ENCODE measurements at regions not wholly inside any gene's neighbourhood (a gene's known extent, or its start where the extent isn't known, plus 50 kb on each side); places are given as distances from the start of the nearest gene placed in this dataset.
"Not testable (repeated sequence)": the region's sequence is repeated elsewhere in the genome, so short reads cannot be mapped to it uniquely, and the experiment has no call there.

GRCh38 chr18:56423626-56424025, 214.8 kb downstream of the TXNL1 start:
- no peak for DNase-seq
- no peaks in the 10 kb centered on the region for H3K27me3 Mint-ChIP-seq (ENCODE audit: low read depth)
- no peaks in the 10 kb centered on the region for H3K4me1 Mint-ChIP-seq (ENCODE audit: low read depth)
- H3K9me3 Mint-ChIP-seq (ENCODE audit: insufficient read depth): peaks cover 7% of the 10 kb centered on the region
- POLR2A ChIA-PET: no interaction called here
- no peaks in the 10 kb centered on the region for H3K36me3 Mint-ChIP-seq (ENCODE audit: low read depth)
- ATAC-seq: no peak
- CTCF ChIA-PET: no interaction called here
- H3K27ac Mint-ChIP-seq: no peak overlapping the region
- H3K4me3 Mint-ChIP-seq: no peak overlapping the region

- H3K27me3 Mint-ChIP-seq (ENCODE audit: low read depth): no peaks in the 10 kb centered on the region
- no peaks in the 10 kb centered on the region for H3K9me3 Mint-ChIP-seq (ENCODE audit: insufficient read depth)
- DNase-seq (no peak), ATAC-seq (no peak)
- H3K4me1 Mint-ChIP-seq (ENCODE audit: low read depth): no peaks in the 10 kb centered on the region
- ChIA-PET POLR2A (no interaction called here), CTCF (no interaction called here)
- no peak overlapping the region for H3K27ac Mint-ChIP-seq
- H3K4me3 Mint-ChIP-seq: no peak overlapping the region
- H3K36me3 Mint-ChIP-seq (ENCODE audit: low read depth): no peaks in the 10 kb centered on the region
Measured at GRCh38 chr18:56421647-56422046, 216.7 kb downstream of the TXNL1 start.

GRCh38 chr18:56420868-56421267, 217.5 kb downstream of the TXNL1 start:
- POLR2A ChIA-PET; ATAC-seq; H3K4me1 Mint-ChIP-seq (ENCODE audit: low read depth); H3K27ac Mint-ChIP-seq; H3K4me3 Mint-ChIP-seq; H3K27me3 Mint-ChIP-seq (ENCODE audit: low read depth); H3K36me3 Mint-ChIP-seq (ENCODE audit: low read depth); DNase-seq; H3K9me3 Mint-ChIP-seq (ENCODE audit: insufficient read depth); CTCF ChIA-PET: not testable (repeated sequence)

- Mint-ChIP-seq H3K9me3 (ENCODE audit: insufficient read depth) (no peaks in the 10 kb centered on the region), H3K27ac (no peak overlapping the region), H3K36me3 (ENCODE audit: low read depth) (no peaks in the 10 kb centered on the region), H3K4me3 (no peak overlapping the region), H3K4me1 (ENCODE audit: low read depth) (no peaks in the 10 kb centered on the region), H3K27me3 (ENCODE audit: low read depth) (no peaks in the 10 kb centered on the region)
- no peak for ATAC-seq
- POLR2A ChIA-PET: no interaction called here
- CTCF ChIA-PET: no interaction called here
- no peak for DNase-seq
Measured at GRCh38 chr18:56414357-56414756, 224.0 kb downstream of the TXNL1 start.

- Mint-ChIP-seq H3K36me3 (ENCODE audit: low read depth) (no peaks in the 10 kb centered on the region), H3K27ac (no peak overlapping the region), H3K27me3 (ENCODE audit: low read depth) (no peaks in the 10 kb centered on the region), H3K9me3 (ENCODE audit: insufficient read depth) (no peaks in the 10 kb centered on the region), H3K4me3 (no peak overlapping the region), H3K4me1 (ENCODE audit: low read depth) (no peaks in the 10 kb centered on the region)
- ChIA-PET POLR2A (no interaction called here), CTCF (no interaction called here)
- ATAC-seq (no peak), DNase-seq (no peak)
Measured at GRCh38 chr18:56413862-56414261, 224.5 kb downstream of the TXNL1 start.

- ATAC-seq (no peak), DNase-seq (no peak)
- Mint-ChIP-seq H3K4me1 (ENCODE audit: low read depth) (no peaks in the 10 kb centered on the region), H3K27me3 (ENCODE audit: low read depth) (no peaks in the 10 kb centered on the region), H3K4me3 (no peak overlapping the region), H3K27ac (no peak overlapping the region), H3K9me3 (ENCODE audit: insufficient read depth) (no peaks in the 10 kb centered on the region), H3K36me3 (ENCODE audit: low read depth) (no peaks in the 10 kb centered on the region)
- CTCF ChIA-PET: no interaction called here
- POLR2A ChIA-PET: no interaction called here
Measured at GRCh38 chr18:56412951-56413350, 225.4 kb downstream of the TXNL1 start.

GRCh38 chr18:56409736-56410135, 228.7 kb downstream of the TXNL1 start:
- Mint-ChIP-seq H3K4me3 (no peak overlapping the region), H3K27ac (no peak overlapping the region), H3K27me3 (ENCODE audit: low read depth) (peaks cover 3% of the 10 kb centered on the region), H3K9me3 (ENCODE audit: insufficient read depth) (no peaks in the 10 kb centered on the region), H3K36me3 (ENCODE audit: low read depth) (no peaks in the 10 kb centered on the region), H3K4me1 (ENCODE audit: low read depth) (no peaks in the 10 kb centered on the region)
- POLR2A ChIA-PET: no interaction called here
- CTCF ChIA-PET: no interaction called here
- DNase-seq (no peak), ATAC-seq (no peak)

GRCh38 chr18:56407646-56408180, 230.7 kb downstream of the TXNL1 start:
- CTCF ChIA-PET: no interaction called here
- no peak overlapping the region for H3K4me3 Mint-ChIP-seq
- ATAC-seq (no peak), DNase-seq (no peak)
- H3K27ac Mint-ChIP-seq: no peak overlapping the region
- no peaks in the 10 kb centered on the region for H3K4me1 Mint-ChIP-seq (ENCODE audit: low read depth)
- POLR2A ChIA-PET: no interaction called here
- H3K9me3 Mint-ChIP-seq (ENCODE audit: insufficient read depth): no peaks in the 10 kb centered on the region
- peaks cover 4% of the 10 kb centered on the region for H3K27me3 Mint-ChIP-seq (ENCODE audit: low read depth)
- no peaks in the 10 kb centered on the region for H3K36me3 Mint-ChIP-seq (ENCODE audit: low read depth)

GRCh38 chr18:56402872-56403516, 235.4 kb downstream of the TXNL1 start:
- H3K27ac Mint-ChIP-seq: no peak overlapping the region
- H3K4me1 Mint-ChIP-seq (ENCODE audit: low read depth): no peaks in the 10 kb centered on the region
- ChIA-PET POLR2A (no interaction called here), CTCF (no interaction called here)
- H3K27me3 Mint-ChIP-seq (ENCODE audit: low read depth): peaks cover 4% of the 10 kb centered on the region
- H3K36me3 Mint-ChIP-seq (ENCODE audit: low read depth): no peaks in the 10 kb centered on the region
- no peak overlapping the region for H3K4me3 Mint-ChIP-seq
- DNase-seq (no peak), ATAC-seq (no peak)
- H3K9me3 Mint-ChIP-seq (ENCODE audit: insufficient read depth): no peaks in the 10 kb centered on the region

- H3K4me1 Mint-ChIP-seq (ENCODE audit: low read depth): no peaks in the 10 kb centered on the region
- no peaks in the 10 kb centered on the region for H3K27me3 Mint-ChIP-seq (ENCODE audit: low read depth)
- no peaks in the 10 kb centered on the region for H3K36me3 Mint-ChIP-seq (ENCODE audit: low read depth)
- no peak for ATAC-seq
- POLR2A ChIA-PET: no interaction called here
- H3K9me3 Mint-ChIP-seq (ENCODE audit: insufficient read depth): no peaks in the 10 kb centered on the region
- DNase-seq: no peak
- H3K4me3 Mint-ChIP-seq: no peak overlapping the region
- CTCF ChIA-PET: no interaction called here
- no peak overlapping the region for H3K27ac Mint-ChIP-seq
Measured at GRCh38 chr18:56393870-56394269, 244.5 kb downstream of the TXNL1 start.

GRCh38 chr18:56391931-56392590, 246.3 kb downstream of the TXNL1 start:
- Mint-ChIP-seq H3K27me3 (ENCODE audit: low read depth) (no peaks in the 10 kb centered on the region), H3K27ac (no peak overlapping the region), H3K4me1 (ENCODE audit: low read depth) (no peaks in the 10 kb centered on the region), H3K9me3 (ENCODE audit: insufficient read depth) (no peaks in the 10 kb centered on the region), H3K36me3 (ENCODE audit: low read depth) (no peaks in the 10 kb centered on the region), H3K4me3 (no peak overlapping the region)
- ChIA-PET POLR2A (no interaction called here), CTCF (no interaction called here)
- ATAC-seq: no peak
- no peak for DNase-seq

GRCh38 chr18:56390626-56391025, 247.8 kb downstream of the TXNL1 start:
- Mint-ChIP-seq H3K9me3 (ENCODE audit: insufficient read depth) (no peaks in the 10 kb centered on the region), H3K4me3 (no peak overlapping the region), H3K4me1 (ENCODE audit: low read depth) (no peaks in the 10 kb centered on the region), H3K27ac (no peak overlapping the region), H3K27me3 (ENCODE audit: low read depth) (no peaks in the 10 kb centered on the region), H3K36me3 (ENCODE audit: low read depth) (no peaks in the 10 kb centered on the region)
- ChIA-PET CTCF (no interaction called here), POLR2A (no interaction called here)
- DNase-seq: no peak
- ATAC-seq: no peak

GRCh38 chr18:56389190-56389589, 249.2 kb downstream of the TXNL1 start:
- H3K36me3 Mint-ChIP-seq (ENCODE audit: low read depth): no peaks in the 10 kb centered on the region
- ChIA-PET CTCF (no interaction called here), POLR2A (no interaction called here)
- no peaks in the 10 kb centered on the region for H3K9me3 Mint-ChIP-seq (ENCODE audit: insufficient read depth)
- H3K4me1 Mint-ChIP-seq (ENCODE audit: low read depth): no peaks in the 10 kb centered on the region
- H3K27me3 Mint-ChIP-seq (ENCODE audit: low read depth): no peaks in the 10 kb centered on the region
- no peak overlapping the region for H3K4me3 Mint-ChIP-seq
- DNase-seq (no peak), ATAC-seq (no peak)
- no peak overlapping the region for H3K27ac Mint-ChIP-seq

Measured in activated CD8-positive, alpha-beta T cell treated with anti-CD3 and anti-CD28 coated beads, Interleukin-2, amount 10 ng/mL, durations not matched to agents 7 days and 5 days (primary cell).